ENCODE measurements at regions not wholly inside any gene's neighbourhood (a gene's known extent, or its start where the extent isn't known, plus 50 kb on each side); places are given as distances from the start of the nearest gene placed in this dataset.

GRCh38 chr2:66228128-66228547 lies 206.8 kb upstream of the MEIS1 start:
- H3K27ac Mint-ChIP-seq (ENCODE audit: low read depth, unreplicated experiment) = no peak overlapping the region

GRCh38 chr2:66217039-66217585 lies 217.8 kb upstream of the MEIS1 start:
- no peaks in the 10 kb centered on the region for H3K36me3 Mint-ChIP-seq (ENCODE audit: insufficient read depth, unreplicated experiment)
- no peaks in the 10 kb centered on the region for H3K9me3 Mint-ChIP-seq (ENCODE audit: unreplicated experiment)
- BruUV-seq (replicated peaks) = no TSS peak
- no peak for TF ChIP-seq CTCF (IDR thresholded peaks at IDR 0.05; ENCODE audit: unreplicated experiment)
- DNase-seq (ENCODE audit: unreplicated experiment) = no peak
- CTCF ChIA-PET = no interaction called here
- H3K27ac Mint-ChIP-seq (ENCODE audit: low read depth, unreplicated experiment) = no peak overlapping the region
- H3K27me3 Mint-ChIP-seq (ENCODE audit: insufficient read depth, unreplicated experiment) = peaks cover 32% of the 10 kb centered on the region
- H3K4me3 Mint-ChIP-seq (ENCODE audit: unreplicated experiment) = no peak overlapping the region
- POLR2A ChIA-PET = no interaction called here
- no peaks in the 10 kb centered on the region for H3K4me1 Mint-ChIP-seq (ENCODE audit: insufficient read depth, unreplicated experiment)
- intact Hi-C loops (cut with micrococcal nuclease) = no loop called here

More at GRCh38 chr2:66228128-66228547, 206.8 kb upstream of the MEIS1 start:
- BruUV-seq (replicated peaks) = no TSS peak
- no peak overlapping the region for H3K4me3 Mint-ChIP-seq (ENCODE audit: unreplicated experiment)
- ChIA-PET POLR2A (no interaction called here), CTCF (no interaction called here)
- H3K27me3 Mint-ChIP-seq (ENCODE audit: insufficient read depth, unreplicated experiment) = peaks cover 12% of the 10 kb centered on the region
- intact Hi-C loops (cut with micrococcal nuclease) = no loop called here
- no peaks in the 10 kb centered on the region for H3K36me3 Mint-ChIP-seq (ENCODE audit: insufficient read depth, unreplicated experiment)
- no peaks in the 10 kb centered on the region for H3K9me3 Mint-ChIP-seq (ENCODE audit: unreplicated experiment)
- TF ChIP-seq CTCF (IDR thresholded peaks at IDR 0.05; ENCODE audit: unreplicated experiment) = no peak
- peaks cover 7% of the 10 kb centered on the region for H3K4me1 Mint-ChIP-seq (ENCODE audit: insufficient read depth, unreplicated experiment)
- peak; percentile 15 for DNase-seq (ENCODE audit: unreplicated experiment)

GRCh38 chr2:66212749-66213148 lies 222.2 kb upstream of the MEIS1 start:
- BruUV-seq (replicated peaks) = no TSS peak
- DNase-seq (ENCODE audit: unreplicated experiment) = no peak
- Mint-ChIP-seq H3K27ac (ENCODE audit: low read depth, unreplicated experiment) (no peak overlapping the region), H3K4me3 (ENCODE audit: unreplicated experiment) (no peak overlapping the region), H3K36me3 (ENCODE audit: insufficient read depth, unreplicated experiment) (no peaks in the 10 kb centered on the region), H3K9me3 (ENCODE audit: unreplicated experiment) (no peaks in the 10 kb centered on the region), H3K27me3 (ENCODE audit: insufficient read depth, unreplicated experiment) (peaks cover 32% of the 10 kb centered on the region), H3K4me1 (ENCODE audit: insufficient read depth, unreplicated experiment) (no peaks in the 10 kb centered on the region)
- TF ChIP-seq CTCF (IDR thresholded peaks at IDR 0.05; ENCODE audit: unreplicated experiment) = no peak
- CTCF ChIA-PET = interaction anchor here (0.6 to 0.7 kb wide), 2 partner anchors 215 to 226 kb away, joined by 3 read pairs; no protein-coding TSS in a partner anchor
- intact Hi-C loops (cut with micrococcal nuclease) = no loop called here
- POLR2A ChIA-PET = interaction anchor here (0.5 to 1.3 kb wide), 3 partner anchors 23 to 98 kb away, joined by 3 to 5 read pairs (median 5); no protein-coding TSS in a partner anchor

GRCh38 chr2:66202586-66202985 lies 232.3 kb upstream of the MEIS1 start:
- Mint-ChIP-seq H3K4me1 (ENCODE audit: insufficient read depth, unreplicated experiment) (no peaks in the 10 kb centered on the region), H3K9me3 (ENCODE audit: unreplicated experiment) (peaks cover 10% of the 10 kb centered on the region), H3K36me3 (ENCODE audit: insufficient read depth, unreplicated experiment) (no peaks in the 10 kb centered on the region), H3K4me3 (ENCODE audit: unreplicated experiment) (no peak overlapping the region), H3K27ac (ENCODE audit: low read depth, unreplicated experiment) (no peak overlapping the region), H3K27me3 (ENCODE audit: insufficient read depth, unreplicated experiment) (peaks cover 11% of the 10 kb centered on the region)
- no peak for DNase-seq (ENCODE audit: unreplicated experiment)
- ChIA-PET CTCF (no interaction called here), POLR2A (no interaction called here)
- TF ChIP-seq CTCF (IDR thresholded peaks at IDR 0.05; ENCODE audit: unreplicated experiment) = no peak
- intact Hi-C loops (cut with micrococcal nuclease) = no loop called here
- BruUV-seq (replicated peaks) = no TSS peak

Data from MCF 10A (cell line).